HG02938 (cell line): ENCODE measurements at regions not wholly inside any gene's neighbourhood (a gene's known extent, or its start where the extent isn't known, plus 50 kb on each side); places are given as distances from the start of the nearest gene placed in this dataset.
"Not testable (repeated sequence)": the region's sequence is repeated elsewhere in the genome, so short reads cannot be mapped to it uniquely, and the experiment has no call there.

Experiments
- ATAC-seq: cut with Tn5 transposase; IDR thresholded peaks from one replicate; pipeline ENCODE4 v1.9.1; 2021; ENCODE audit warnings: mild to moderate bottlenecking, moderate library complexity; ENCODE audit not compliant: unreplicated experiment

- no peak for ATAC-seq
Observed at GRCh38 chr5:166803058-166803457, 1488.4 kb upstream of the WWC1 start.

- ATAC-seq: not testable (repeated sequence)
Observed at GRCh38 chr5:166804223-166804622, 1487.2 kb upstream of the WWC1 start.

- ATAC-seq: not testable (repeated sequence)
Observed at GRCh38 chr5:166804693-166805092, 1486.8 kb upstream of the WWC1 start.

- not testable (repeated sequence) for ATAC-seq
Observed at GRCh38 chr5:166810093-166810658, 1481.3 kb upstream of the WWC1 start.

- no peak for ATAC-seq
Observed at GRCh38 chr5:166810721-166811120, 1480.7 kb upstream of the WWC1 start.

GRCh38 chr5:166823360-166823759, 1468.1 kb upstream of the WWC1 start:
- no peak for ATAC-seq

GRCh38 chr5:166834246-166834645, 1457.2 kb upstream of the WWC1 start:
- no peak for ATAC-seq

- no peak for ATAC-seq
Observed at GRCh38 chr5:166845044-166845443, 1446.4 kb upstream of the WWC1 start.

- ATAC-seq: no peak
Observed at GRCh38 chr5:166856791-166857190, 1434.7 kb upstream of the WWC1 start.

- ATAC-seq: no peak
Observed at GRCh38 chr5:166860426-166860825, 1431.0 kb upstream of the WWC1 start.

- ATAC-seq: no peak
Observed at GRCh38 chr5:166862581-166862980, 1428.9 kb upstream of the WWC1 start.

GRCh38 chr5:166865206-166865605, 1426.2 kb upstream of the WWC1 start:
- ATAC-seq: no peak

GRCh38 chr5:166880456-166880855, 1411.0 kb upstream of the WWC1 start:
- no peak for ATAC-seq

- ATAC-seq: no peak
Observed at GRCh38 chr5:166881802-166882201, 1409.6 kb upstream of the WWC1 start.

- ATAC-seq: no peak
Observed at GRCh38 chr5:166883016-166883415, 1408.4 kb upstream of the WWC1 start.

GRCh38 chr5:166898166-166898565, 1393.3 kb upstream of the WWC1 start:
- ATAC-seq: no peak

GRCh38 chr5:166899343-166899742, 1392.1 kb upstream of the WWC1 start:
- ATAC-seq: no peak

- no peak for ATAC-seq
Observed at GRCh38 chr5:166904571-166904970, 1386.9 kb upstream of the WWC1 start.

GRCh38 chr5:166906991-166907713, 1384.3 kb upstream of the WWC1 start:
- ATAC-seq: no peak

- no peak for ATAC-seq
Observed at GRCh38 chr5:166909040-166909439, 1382.4 kb upstream of the WWC1 start.

- no peak for ATAC-seq
Observed at GRCh38 chr5:166909926-166910325, 1381.5 kb upstream of the WWC1 start.

GRCh38 chr5:166910995-166911394, 1380.5 kb upstream of the WWC1 start:
- no peak for ATAC-seq

GRCh38 chr5:166916021-166916420, 1375.4 kb upstream of the WWC1 start:
- no peak for ATAC-seq
